Transverse colon (tissue), 4 donors: ENCODE measurements at regions not wholly inside any gene's neighbourhood (a gene's known extent, or its start where the extent isn't known, plus 50 kb on each side); places are given as distances from the start of the nearest gene placed in this dataset.

Experiments
- DNase-seq: peaks from one replicate; pipeline ENCODE4 v3.0.0-alpha.2; 2019
- H3K27ac ChIP-seq, 4 donors: fragments of 200-600 bp; sonication (generic); 2 replicates each; pipeline ENCODE4 v1.5.1; 2016 to 2018; ENCODE audit warnings: inconsistent platforms in 4 of 4
- H3K27me3 ChIP-seq: fragments of 200-600 bp; sonication (generic); 2 replicates; pipeline ENCODE4 v1.5.1; 2017; ENCODE audit warnings: inconsistent platforms
- H3K36me3 ChIP-seq, 4 donors: fragments of 200-600 bp; sonication (generic); 2 replicates each; pipeline ENCODE4 v1.5.1; 2017 to 2019; ENCODE audit warnings: inconsistent platforms in 4 of 4
- H3K4me1 ChIP-seq, 4 donors: fragments of 200-600 bp; sonication (generic); 2 replicates each; pipeline ENCODE4 v1.5.1; 2017 to 2020; ENCODE audit warnings: inconsistent platforms in 4 of 4
- H3K4me3 ChIP-seq, 4 donors: fragments of 200-600 bp; sonication (generic); 1 replicate in 1 of 4; 2 replicates in 3 of 4; pipeline versions ENCODE4 v1.5.1 to v1.6.1; 2017 to 2019; ENCODE audit warnings: inconsistent platforms in 4 of 4
- H3K9me3 ChIP-seq, 2 donors: fragments of 200-600 bp; sonication (generic); 2 replicates each; pipeline ENCODE4 v1.5.1; 2017 to 2019; ENCODE audit warnings: inconsistent platforms in 2 of 2
- EP300 ChIP-seq: sonication (generic); formaldehyde crosslinking; IDR thresholded peaks from one replicate; pipeline ENCODE4 v1.6.1; 2017; ENCODE audit warnings: antibody characterized with exemption, low read depth
- POLR2A ChIP-seq: fragments of 450-650 bp; IDR thresholded peaks from one replicate; pipeline ENCODE4 v1.6.1; 2016; ENCODE audit warnings: antibody characterized with exemption, mild to moderate bottlenecking, moderate library complexity
- POLR2AphosphoS5 ChIP-seq, 3 donors: sonication (generic); formaldehyde crosslinking; IDR thresholded peaks; one replicate each; pipeline ENCODE4 v1.6.1; 2016; ENCODE audit warnings: antibody characterized with exemption in 3 of 3
- WGBS, 2 donors: methylation state at CpG; one replicate each; pipeline ENCODE4 v1.1.5; 2018; ENCODE audit warnings: low coverage in 1 of 2; 5-methylcytosine and 5-hydroxymethylcytosine counted together
- in situ Hi-C, 4 donors: fragments of 200-750 bp; cut with MboI; loops; one replicate each; pipeline versions ENCODE4 v1.15.0 to v1.15.1; 2017; ENCODE audit warnings: low sequenced_read_pairs in 3 of 4, low pct_ligation_motif_present in 1 of 4, low pct_unique_long_range_greater_than_20kb in 1 of 4
- intact Hi-C: fragments of 100-400 bp; cut with DNase I; formaldehyde crosslinking; loops from one replicate; pipeline ENCODE4 v1.15.1; 2023; ENCODE audit warnings: low total_unique reads
- TF ChIP-seq, protein P1 (sequence below), 5 experiments: fragments of 200-600 bp in 3 of 5; fragments of 450-650 bp in 2 of 5; sonication (generic) in 3 of 5; IDR thresholded peaks; 1 replicate in 2 of 5; 2 replicates in 3 of 5; pipeline ENCODE4 v1.5.1; 2016 to 2017; ENCODE audit warnings: antibody characterized with exemption in 5 of 5, inconsistent platforms in 3 of 5, mild to moderate bottlenecking in 2 of 5, moderate library complexity in 1 of 5

GRCh38 chrX:121853762-121854613, 806.6 kb downstream of the GLUD2 start:
- in situ Hi-C loops = no loop called here
- no peak for DNase-seq
- intact Hi-C loops = no loop called here
- Histone ChIP-seq H3K27ac (no peak overlapping the region), H3K36me3 (no peaks in the 10 kb centered on the region), H3K9me3 (no peaks in the 10 kb centered on the region), H3K27me3 (no peaks in the 10 kb centered on the region), H3K4me3 (no peak overlapping the region), H3K4me1 (no peaks in the 10 kb centered on the region)
- TF ChIP-seq, protein P1, sequence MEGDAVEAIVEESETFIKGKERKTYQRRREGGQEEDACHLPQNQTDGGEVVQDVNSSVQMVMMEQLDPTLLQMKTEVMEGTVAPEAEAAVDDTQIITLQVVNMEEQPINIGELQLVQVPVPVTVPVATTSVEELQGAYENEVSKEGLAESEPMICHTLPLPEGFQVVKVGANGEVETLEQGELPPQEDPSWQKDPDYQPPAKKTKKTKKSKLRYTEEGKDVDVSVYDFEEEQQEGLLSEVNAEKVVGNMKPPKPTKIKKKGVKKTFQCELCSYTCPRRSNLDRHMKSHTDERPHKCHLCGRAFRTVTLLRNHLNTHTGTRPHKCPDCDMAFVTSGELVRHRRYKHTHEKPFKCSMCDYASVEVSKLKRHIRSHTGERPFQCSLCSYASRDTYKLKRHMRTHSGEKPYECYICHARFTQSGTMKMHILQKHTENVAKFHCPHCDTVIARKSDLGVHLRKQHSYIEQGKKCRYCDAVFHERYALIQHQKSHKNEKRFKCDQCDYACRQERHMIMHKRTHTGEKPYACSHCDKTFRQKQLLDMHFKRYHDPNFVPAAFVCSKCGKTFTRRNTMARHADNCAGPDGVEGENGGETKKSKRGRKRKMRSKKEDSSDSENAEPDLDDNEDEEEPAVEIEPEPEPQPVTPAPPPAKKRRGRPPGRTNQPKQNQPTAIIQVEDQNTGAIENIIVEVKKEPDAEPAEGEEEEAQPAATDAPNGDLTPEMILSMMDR (IDR thresholded peaks at IDR 0.05) = no peak
- WGBS, 2 donors = 88% methylated on average over 27 of the region's 27 CpGs; no CpG with 5 or more reads in 1 of the 2 donors

GRCh38 chrX:121854614-121854911, 807.2 kb downstream of the GLUD2 start:
- Histone ChIP-seq H3K36me3 (no peaks in the 10 kb centered on the region), H3K27ac (no peak overlapping the region), H3K27me3 (no peaks in the 10 kb centered on the region), H3K9me3 (no peaks in the 10 kb centered on the region), H3K4me1 (no peaks in the 10 kb centered on the region), H3K4me3 (no peak overlapping the region)
- TF ChIP-seq POLR2A (no peak), POLR2AphosphoS5 (IDR thresholded peaks at IDR 0.05) (no peak), EP300 (no peak)
- TF ChIP-seq, protein P1 (IDR thresholded peaks at IDR 0.05) = no peak
- intact Hi-C loops (no loop called here), in situ Hi-C loops (no loop called here)
- WGBS, 2 donors = 76 to 80% methylated on average over 1 to 5 of the region's 5 CpGs
- DNase-seq = no peak

- H3K27me3 ChIP-seq = no peaks in the 10 kb centered on the region
- intact Hi-C loops (no loop called here), in situ Hi-C loops (no loop called here)
- H3K36me3 ChIP-seq = no peaks in the 10 kb centered on the region
- no peaks in the 10 kb centered on the region for H3K9me3 ChIP-seq
- no peak overlapping the region for H3K27ac ChIP-seq
- no peak for DNase-seq
- 76% methylated on average over 8 of the region's 8 CpGs; no CpG with 5 or more reads in 1 of the 2 donors for WGBS, 2 donors
- no peaks in the 10 kb centered on the region for H3K4me1 ChIP-seq
- no peak overlapping the region for H3K4me3 ChIP-seq
- no peak for TF ChIP-seq EP300
- TF ChIP-seq, protein P1 (IDR thresholded peaks at IDR 0.05) = no peak
- TF ChIP-seq POLR2A = no peak
- TF ChIP-seq POLR2AphosphoS5 (IDR thresholded peaks at IDR 0.05) = no peak
These were observed 811.6 kb downstream of the GLUD2 start for GRCh38 chrX:121858867-121859647.

GRCh38 chrX:121863976-121864375, 816.6 kb downstream of the GLUD2 start:
- no peak for DNase-seq
- Histone ChIP-seq H3K27me3 (no peaks in the 10 kb centered on the region), H3K4me3 (no peak overlapping the region), H3K9me3 (no peaks in the 10 kb centered on the region), H3K4me1 (no peaks in the 10 kb centered on the region), H3K36me3 (no peaks in the 10 kb centered on the region), H3K27ac (no peak overlapping the region)
- in situ Hi-C loops (no loop called here), intact Hi-C loops (no loop called here)
- TF ChIP-seq, protein P1 (IDR thresholded peaks at IDR 0.05) = no peak
- TF ChIP-seq EP300 = no peak
- TF ChIP-seq POLR2A = no peak
- TF ChIP-seq POLR2AphosphoS5 (IDR thresholded peaks at IDR 0.05) = no peak
- 60 to 81% methylated on average over 1 to 7 of the region's 7 CpGs for WGBS, 2 donors
